Esophagus squamous epithelium (tissue), 5 donors: ENCODE measurements at regions not wholly inside any gene's neighbourhood (a gene's known extent, or its start where the extent isn't known, plus 50 kb on each side); places are given as distances from the start of the nearest gene placed in this dataset.

ENCODE experiments used
- DNase-seq: peaks from one replicate; lab custom pipeline; 2025; lab: John Stamatoyannopoulos, UW
- H3K27ac ChIP-seq, 4 donors: fragments of 200-600 bp; sonication (generic); one replicate each; pipeline ENCODE4 v1.5.1; 2016 to 2019; ENCODE audit warnings: mild to moderate bottlenecking in 1 of 4
- H3K27me3 ChIP-seq, 4 donors: fragments of 200-600 bp; sonication (generic); 1 replicate in 3 of 4; 2 replicates in 1 of 4; pipeline versions ENCODE4 v1.5.1 to v1.6.0; 2017 to 2021; ENCODE audit warnings: antibody characterized with exemption in 1 of 4
- H3K36me3 ChIP-seq, 3 donors: fragments of 200-600 bp; sonication (generic); one replicate each; pipeline ENCODE4 v1.5.1; 2016 to 2019
- H3K4me1 ChIP-seq, 3 donors: fragments of 200-600 bp; sonication (generic); one replicate each; pipeline ENCODE4 v1.5.1; 2017 to 2019
- H3K4me3 ChIP-seq, 4 donors: fragments of 200-600 bp; sonication (generic); 1 replicate in 3 of 4; 2 replicates in 1 of 4; pipeline ENCODE4 v1.5.1; 2016 to 2019; ENCODE audit warnings: mild to moderate bottlenecking in 2 of 4, moderate library complexity in 1 of 4
- H3K9me3 ChIP-seq, 3 donors: fragments of 200-600 bp; sonication (generic); one replicate each; pipeline ENCODE4 v1.5.1; 2016 to 2019
- CTCF ChIP-seq, 6 experiments: fragments of 450-650 bp in 4 of 6; fragments of 200-600 bp in 2 of 6; sonication (generic) in 2 of 6; IDR thresholded peaks; one replicate each; pipeline ENCODE4 v1.5.1; 2016 to 2019; ENCODE audit warnings: antibody characterized with exemption in 6 of 6, mild to moderate bottlenecking in 4 of 6, moderate library complexity in 4 of 6
- POLR2A ChIP-seq, 4 donors: fragments of 450-650 bp; IDR thresholded peaks; one replicate each; pipeline ENCODE4 v1.6.1; 2017; ENCODE audit warnings: antibody characterized with exemption in 4 of 4, mild to moderate bottlenecking in 4 of 4, moderate library complexity in 3 of 4
- WGBS, 2 donors: methylation state at CpG; one replicate each; pipeline ENCODE4 v1.1.5; 2018; 5-methylcytosine and 5-hydroxymethylcytosine counted together
- intact Hi-C: fragments of 100-400 bp; cut with DNase I; formaldehyde crosslinking; loops from one replicate; pipeline ENCODE4 v1.15.0; 2022
- donor health status: DM: yes; HTN: yes; CAD: no.

DNA sequence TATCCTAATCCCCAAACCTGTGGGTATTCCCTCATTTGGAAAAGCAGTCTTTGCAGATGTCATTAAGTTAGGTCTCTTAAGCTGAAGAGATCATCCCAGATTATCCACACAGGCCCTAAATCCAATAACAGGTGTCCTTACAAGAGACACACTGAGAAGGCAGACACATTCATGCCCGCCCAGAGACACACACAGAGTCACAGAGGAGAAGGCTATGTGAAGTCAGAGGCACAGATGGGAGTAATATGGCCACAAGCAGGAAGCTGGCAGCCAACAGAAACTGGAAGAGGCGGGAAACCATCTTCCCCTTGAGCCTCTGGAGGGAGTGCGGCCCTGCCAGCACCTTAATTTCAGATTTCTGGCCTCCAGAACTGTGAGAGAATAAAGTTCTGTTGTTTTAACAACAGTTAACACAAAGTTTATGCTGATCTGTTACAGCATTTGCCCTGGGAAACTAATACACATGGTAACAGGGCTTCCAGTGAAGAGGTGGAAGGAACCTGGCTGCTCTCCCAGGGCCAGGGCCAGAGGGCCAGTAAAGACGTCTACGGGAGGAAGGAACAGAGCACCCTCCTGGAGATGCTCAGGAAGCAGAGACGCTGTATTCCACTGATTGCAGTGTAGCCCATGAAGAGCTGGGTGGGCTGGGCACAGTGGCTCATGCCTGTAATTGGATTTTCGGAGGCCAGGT, 217.5 kb downstream of the GLI2 start:
- DNase-seq = no peak
- Histone ChIP-seq H3K4me1 (peaks cover 0 to 9% (median 0%) of the 10 kb centered on the region in 3 donors), H3K9me3 (no peaks in the 10 kb centered on the region), H3K27me3 (peaks cover 0 to 4% (median 0%) of the 10 kb centered on the region in 4 donors), H3K27ac (no peak overlapping the region), H3K4me3 (no peak overlapping the region), H3K36me3 (no peaks in the 10 kb centered on the region)
- TF ChIP-seq POLR2A (IDR thresholded peaks at IDR 0.05) (no peak), CTCF (IDR thresholded peaks at IDR 0.05) (no peak)
- intact Hi-C loops = no loop called here
- 79 to 86% methylated on average over 4 to 7 of the region's 7 CpGs for WGBS, 2 donors

- no peak overlapping the region for H3K27ac ChIP-seq
- H3K36me3 ChIP-seq = no peaks in the 10 kb centered on the region
- WGBS, 2 donors = 80 to 88% methylated on average over 13 of the region's 16 CpGs
- peaks cover 0 to 10% (median 0%) of the 10 kb centered on the region in 4 donors for H3K27me3 ChIP-seq
- peaks cover 4 to 12% (median 4%) of the 10 kb centered on the region in 3 donors for H3K4me1 ChIP-seq
- H3K4me3 ChIP-seq = no peak overlapping the region
- no peak for DNase-seq
- H3K9me3 ChIP-seq = no peaks in the 10 kb centered on the region
- intact Hi-C loops = no loop called here
- TF ChIP-seq POLR2A (IDR thresholded peaks at IDR 0.05) (no peak), CTCF (IDR thresholded peaks at IDR 0.05) (no peak)
These were observed 218.3 kb downstream of the GLI2 start for GRCh38 chr2:120953843-120954584.

DNA sequence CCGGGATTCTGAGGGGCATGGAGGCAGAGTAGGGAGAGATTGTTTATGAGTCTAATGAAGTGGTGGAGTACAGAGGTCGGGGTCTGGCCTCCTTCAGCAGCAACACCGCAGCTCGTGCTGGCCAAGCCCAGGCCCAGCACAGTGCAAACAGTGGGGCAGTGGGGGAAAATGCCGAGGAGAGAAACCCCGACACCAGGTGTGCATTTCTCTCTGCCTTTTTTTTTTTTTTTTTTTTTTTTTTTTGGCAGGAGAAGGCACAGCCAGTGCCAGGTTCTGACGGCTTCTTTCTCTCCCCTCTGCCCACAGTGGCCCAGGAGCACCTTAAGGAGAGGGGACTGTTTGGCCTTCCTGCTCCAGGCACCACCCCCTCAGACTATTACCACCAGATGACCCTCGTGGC, 219.3 kb downstream of the GLI2 start:
- Histone ChIP-seq H3K27me3 (peaks cover 0 to 10% (median 0%) of the 10 kb centered on the region in 4 donors), H3K9me3 (no peaks in the 10 kb centered on the region), H3K36me3 (no peaks in the 10 kb centered on the region), H3K4me1 (peaks cover 6 to 14% (median 6%) of the 10 kb centered on the region in 3 donors), H3K4me3 (no peak overlapping the region), H3K27ac (no peak overlapping the region)
- DNase-seq = no peak
- 30 to 72% methylated on average over 2 to 6 of the region's 8 CpGs for WGBS, 2 donors
- intact Hi-C loops = no loop called here
- TF ChIP-seq POLR2A (IDR thresholded peaks at IDR 0.05) = no peak
- no peak for TF ChIP-seq CTCF (IDR thresholded peaks at IDR 0.05)

- H3K27ac ChIP-seq = no peak overlapping the region
- no peaks in the 10 kb centered on the region for H3K36me3 ChIP-seq
- peaks cover 6 to 14% (median 6%) of the 10 kb centered on the region in 3 donors for H3K4me1 ChIP-seq
- WGBS, 2 donors = 63 to 74% methylated on average over 3 to 5 of the region's 8 CpGs
- TF ChIP-seq CTCF (IDR thresholded peaks at IDR 0.05) (no peak), POLR2A (IDR thresholded peaks at IDR 0.05) (no peak)
- intact Hi-C loops = no loop called here
- no peak overlapping the region for H3K4me3 ChIP-seq
- no peaks in the 10 kb centered on the region for H3K9me3 ChIP-seq
- peaks cover 0 to 10% (median 0%) of the 10 kb centered on the region in 4 donors for H3K27me3 ChIP-seq
- DNase-seq = no peak
These were observed 219.8 kb downstream of the GLI2 start for GRCh38 chr2:120955427-120955826.
